NCI-H2081 (cell line): ENCODE measurements at regions not wholly inside any gene's neighbourhood (a gene's known extent, or its start where the extent isn't known, plus 50 kb on each side); places are given as distances from the start of the nearest gene placed in this dataset.
"Not testable (repeated sequence)": the region's sequence is repeated elsewhere in the genome, so short reads cannot be mapped to it uniquely, and the experiment has no call there.

ENCODE experiments used
- DNase-seq, 2 experiments: peaks; one replicate each; lab custom pipeline; 2025; lab: John Stamatoyannopoulos, UW

DNA sequence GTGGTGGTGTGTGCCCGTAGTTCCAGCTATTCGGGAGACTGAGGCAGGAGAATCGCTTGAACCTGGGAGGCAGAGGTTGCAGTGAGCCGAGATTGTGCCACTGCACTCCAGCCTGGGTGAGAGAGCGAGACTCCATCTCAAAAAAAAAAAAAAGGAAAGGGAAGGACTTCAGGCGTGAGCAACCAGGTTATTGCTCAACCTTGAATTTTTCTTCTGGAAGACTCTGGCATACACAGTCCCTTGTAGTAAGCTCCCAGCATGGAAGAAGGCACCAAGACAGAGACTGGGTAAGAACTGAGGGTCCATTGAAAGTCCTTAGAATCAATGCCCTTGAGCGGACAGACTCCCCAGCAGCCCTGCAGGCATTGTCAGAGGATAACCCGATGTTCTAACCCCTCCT, 75.0 kb downstream of the C9orf50 start:
- DNase-seq, result not testable (repeated sequence)

DNA sequence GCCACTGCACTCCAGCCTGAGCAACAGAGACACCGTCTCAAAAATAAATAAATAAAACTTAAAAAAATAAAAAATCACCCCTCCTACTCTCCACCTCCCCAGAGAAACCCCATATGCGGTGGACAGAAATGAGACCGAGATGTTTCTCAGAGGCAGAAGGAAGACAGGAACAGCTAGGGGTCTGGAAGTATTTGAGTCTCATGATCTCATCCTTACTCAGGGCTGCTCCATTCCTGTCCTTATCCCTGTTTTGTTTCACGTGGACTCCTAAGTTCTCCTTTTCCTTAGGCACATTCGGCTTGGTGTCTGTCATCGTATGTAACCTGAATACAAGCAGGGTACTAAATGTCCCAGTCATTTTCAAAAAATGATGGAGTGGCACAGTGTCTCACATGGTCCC, 76.1 kb downstream of the C9orf50 start:
- no peak for DNase-seq

DNA sequence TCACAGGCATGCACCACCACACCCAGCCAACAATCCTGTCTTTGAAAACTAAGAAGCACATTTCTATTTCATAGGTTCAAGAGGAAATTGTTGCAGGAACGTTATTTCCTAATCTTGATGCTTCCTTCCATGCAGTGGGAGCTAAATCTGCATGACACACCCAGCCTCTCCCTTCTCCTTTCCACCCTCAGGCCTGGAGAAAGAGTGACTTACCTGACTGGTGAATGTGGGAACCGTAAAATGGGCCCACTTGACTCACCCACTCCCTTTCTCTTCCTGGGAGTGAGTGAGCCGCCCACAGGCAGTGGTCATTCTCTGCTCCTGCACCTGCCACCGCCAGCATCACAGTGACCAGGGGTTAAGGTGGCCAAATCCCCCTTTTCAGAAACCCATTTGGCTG, 78.2 kb downstream of the C9orf50 start:
- no peak for DNase-seq

GRCh38 chr9:129541270-129541669, 79.6 kb downstream of the C9orf50 start:
- no peak for DNase-seq

- no peak for DNase-seq
These were observed 81.5 kb downstream of the C9orf50 start for GRCh38 chr9:129539446-129539845.

DNA sequence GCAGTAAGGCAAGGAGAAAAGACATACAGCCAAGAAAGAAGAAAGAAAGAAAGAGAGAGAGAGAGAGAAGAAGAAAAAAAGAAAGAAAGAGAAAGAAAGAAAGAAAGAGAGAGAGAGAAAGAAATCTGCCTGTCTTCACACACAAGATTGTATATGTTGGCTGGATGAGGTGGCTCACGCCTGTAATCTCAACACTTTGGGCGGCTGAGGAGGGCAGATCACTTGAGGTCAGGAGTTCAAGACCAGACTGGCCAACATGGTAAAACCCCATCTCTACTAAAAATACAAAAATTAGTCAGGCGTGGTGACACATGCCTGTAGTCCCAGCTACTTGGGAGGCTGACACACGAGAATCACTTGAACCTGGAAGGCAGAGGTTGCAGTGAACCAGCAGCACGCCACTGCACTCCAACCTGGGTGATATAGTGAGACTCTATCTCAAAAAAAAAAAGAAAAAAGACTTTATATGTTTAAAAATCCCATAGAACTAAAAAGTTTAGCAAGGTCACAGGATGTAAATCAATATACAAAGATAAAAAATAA, 89.0 kb downstream of the C9orf50 start:
- DNase-seq, result not testable (repeated sequence)

GRCh38 chr9:129527955-129528354, 92.9 kb downstream of the C9orf50 start:
- DNase-seq, result not testable (repeated sequence)

GRCh38 chr9:129525656-129526196, 95.2 kb downstream of the C9orf50 start:
- DNase-seq, result no peak

DNA sequence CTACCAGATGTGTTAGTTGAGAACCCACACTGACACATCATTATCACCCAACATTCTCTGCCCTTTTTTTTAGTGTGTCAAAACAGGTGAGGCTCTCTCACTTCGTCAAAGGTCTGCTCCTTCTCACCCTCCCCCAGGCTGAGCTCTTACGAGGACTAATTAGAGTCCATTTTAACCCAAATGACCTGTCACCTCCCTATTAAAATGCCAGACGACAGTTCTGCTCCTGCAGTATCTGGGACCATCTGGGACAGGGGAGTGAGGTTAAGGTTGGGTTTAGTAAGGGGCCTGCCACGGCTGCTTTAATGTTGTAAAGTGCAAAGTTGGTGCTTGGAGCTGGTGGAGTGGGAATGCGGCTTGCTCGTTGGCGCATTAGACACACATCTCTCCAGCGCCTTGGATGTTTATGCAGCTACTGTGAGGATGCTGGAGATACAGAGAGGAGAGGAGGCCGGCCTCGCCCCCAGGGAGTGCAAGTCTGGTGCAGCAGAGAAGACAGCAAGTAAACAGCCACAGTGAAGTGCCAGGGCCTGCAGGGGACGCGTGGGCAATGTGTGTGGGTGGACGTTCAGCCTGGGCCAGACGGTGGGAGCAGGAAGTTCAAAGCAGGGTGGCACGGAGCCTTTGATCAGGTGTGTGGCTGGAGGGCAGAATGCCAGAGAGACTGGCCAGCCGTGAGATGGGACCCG, 96.2 kb downstream of the C9orf50 start:
- DNase-seq, result no peak

- DNase-seq, result no peak
These were observed 96.8 kb downstream of the C9orf50 start for GRCh38 chr9:129523943-129524581.

DNA sequence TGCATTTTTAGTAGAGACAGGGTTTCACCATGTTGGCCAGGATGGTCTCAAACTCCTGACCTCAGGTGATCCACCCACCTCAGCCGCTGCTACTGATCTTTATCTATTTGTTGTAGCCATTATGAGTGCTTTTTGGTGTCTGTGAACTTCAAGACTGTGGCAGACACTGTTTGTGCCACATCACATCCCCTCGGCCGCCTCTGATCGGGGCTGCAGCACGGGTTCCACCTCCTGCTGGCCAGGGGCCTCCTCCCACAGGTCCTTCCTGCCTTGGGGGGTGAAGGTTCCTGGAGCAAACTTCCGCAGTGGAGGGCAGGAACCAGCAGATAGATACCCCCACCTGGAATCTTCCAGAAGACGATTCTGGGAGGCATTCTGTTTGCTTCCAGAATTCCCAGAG, 98.5 kb downstream of the C9orf50 start:
- no peak for DNase-seq

DNA sequence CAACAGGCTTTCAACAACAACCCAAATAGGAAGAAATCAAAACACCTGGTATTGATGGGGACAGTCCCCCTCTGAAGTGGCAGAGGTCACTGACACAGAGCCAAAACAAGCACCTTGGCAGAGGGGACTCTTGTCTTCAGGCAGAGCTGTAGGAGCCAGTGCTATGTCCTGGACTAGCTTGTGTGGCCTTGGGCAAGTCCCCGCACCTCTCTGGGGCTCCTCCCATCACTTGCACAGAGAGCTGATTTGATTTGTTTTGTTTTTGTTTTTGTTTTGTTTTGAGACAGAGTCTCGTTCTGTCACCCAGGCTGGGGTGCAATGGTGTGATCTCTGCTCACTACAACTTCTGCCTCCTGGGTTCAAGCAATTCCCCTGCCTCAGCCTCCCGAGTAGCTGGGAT, 100.8 kb downstream of the C9orf50 start:
- no peak for DNase-seq

GRCh38 chr9:129518074-129518473, 102.8 kb downstream of the C9orf50 start:
- DNase-seq, result no peak

GRCh38 chr9:129517006-129517405, 103.9 kb downstream of the C9orf50 start:
- DNase-seq, result no peak

DNA sequence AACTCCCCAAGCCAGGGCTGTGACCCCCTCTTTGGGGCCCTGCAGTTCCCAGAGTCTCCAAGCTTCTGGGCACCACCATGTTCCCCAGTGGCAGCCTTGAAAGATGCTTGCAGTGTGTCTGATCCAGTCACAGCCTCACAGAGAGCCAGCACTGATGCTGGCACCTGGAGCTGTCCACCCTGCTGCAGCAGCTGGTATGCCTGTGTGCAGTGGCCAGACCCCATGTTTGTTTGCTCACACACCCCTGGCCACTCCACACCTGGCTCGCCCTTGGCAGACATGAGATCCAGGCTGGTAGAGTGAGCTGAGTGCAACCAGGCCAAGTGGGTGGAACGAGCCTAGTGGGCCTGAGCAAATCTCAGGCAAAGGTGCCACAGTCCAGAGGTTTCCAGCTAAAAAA, 106.0 kb downstream of the C9orf50 start:
- no peak for DNase-seq

GRCh38 chr9:129514497-129514867, 106.4 kb downstream of the C9orf50 start:
- DNase-seq, result no peak

DNA sequence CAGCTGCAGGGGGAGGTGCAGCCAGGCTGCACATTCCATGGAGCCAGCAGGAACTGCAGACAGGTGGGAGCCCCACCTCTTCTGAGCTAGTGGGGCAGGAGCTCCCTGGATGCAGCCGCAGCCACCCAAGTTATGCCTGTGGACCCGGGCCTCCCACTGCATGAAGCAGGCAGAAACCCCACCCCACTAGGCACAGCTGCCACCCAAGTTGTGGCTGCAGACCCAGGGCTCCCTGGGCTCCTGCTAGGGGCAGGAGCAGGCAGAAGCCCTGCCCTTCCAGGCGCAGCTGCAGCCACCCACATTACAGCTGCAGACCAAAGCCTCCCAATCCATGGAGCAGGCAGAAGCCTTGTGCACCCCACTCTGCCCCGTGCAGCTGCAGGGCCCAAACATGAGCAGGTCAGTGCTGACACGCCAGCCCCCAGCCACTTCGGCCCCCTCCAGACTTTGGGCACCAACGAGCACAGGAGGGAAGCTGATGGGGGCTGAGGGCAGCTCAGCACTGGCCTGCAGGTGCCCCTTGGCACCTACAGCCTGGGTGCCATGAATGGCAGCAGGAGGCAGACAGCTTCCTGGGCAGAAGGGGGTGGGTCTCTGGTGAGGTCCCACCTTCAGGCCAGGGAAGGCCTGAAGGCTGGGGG, 106.9 kb downstream of the C9orf50 start:
- no peak for DNase-seq

DNA sequence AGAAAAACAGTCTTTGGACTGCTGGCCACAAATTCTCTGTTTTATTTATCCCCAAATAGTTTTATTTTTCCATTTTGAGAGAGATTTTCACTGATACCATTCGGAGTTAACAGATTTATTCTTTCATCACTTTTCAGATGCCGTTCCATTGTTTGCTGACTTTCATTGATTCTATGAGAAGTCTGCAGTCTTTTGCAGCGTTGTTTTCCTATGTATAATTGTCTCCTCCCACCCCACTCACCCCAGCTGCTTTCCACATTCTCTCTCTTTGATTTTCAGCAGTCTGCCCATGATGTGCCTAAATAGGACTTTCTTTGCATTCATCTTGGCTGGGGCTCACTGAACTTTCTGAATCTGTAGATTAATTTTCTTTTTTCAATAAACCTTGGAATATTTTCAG, 107.6 kb downstream of the C9orf50 start:
- DNase-seq, result no peak

DNA sequence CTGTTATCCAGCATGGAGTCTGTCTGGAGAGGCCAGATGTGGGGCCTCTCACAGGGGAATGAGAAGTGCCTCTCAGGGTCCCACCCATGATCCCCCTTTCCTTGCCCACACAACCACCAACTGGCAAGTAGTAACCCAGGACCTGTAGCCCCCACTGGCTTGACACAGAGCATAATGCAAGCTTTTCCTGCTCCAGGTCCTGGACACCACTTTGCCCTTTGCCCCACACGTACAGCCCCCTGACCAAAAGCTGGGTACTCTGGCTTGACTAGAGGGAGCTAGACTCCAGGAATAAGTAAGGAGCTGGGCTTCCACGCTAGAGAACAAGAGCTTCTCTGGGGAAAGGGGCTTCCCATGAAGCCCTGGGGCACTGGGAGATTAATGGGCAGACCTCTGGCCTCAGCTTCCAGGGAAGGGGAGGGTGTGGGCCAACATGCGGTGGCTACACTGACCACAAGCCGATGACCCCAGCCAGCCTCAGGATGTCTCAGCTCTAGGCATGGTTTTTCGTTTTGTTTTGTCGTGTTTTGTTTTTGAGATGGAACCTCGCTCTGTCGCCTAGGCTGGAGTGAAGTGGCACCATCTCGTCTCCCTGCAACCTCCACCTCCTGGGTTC, 109.5 kb downstream of the C9orf50 start:
- no peak for DNase-seq

DNA sequence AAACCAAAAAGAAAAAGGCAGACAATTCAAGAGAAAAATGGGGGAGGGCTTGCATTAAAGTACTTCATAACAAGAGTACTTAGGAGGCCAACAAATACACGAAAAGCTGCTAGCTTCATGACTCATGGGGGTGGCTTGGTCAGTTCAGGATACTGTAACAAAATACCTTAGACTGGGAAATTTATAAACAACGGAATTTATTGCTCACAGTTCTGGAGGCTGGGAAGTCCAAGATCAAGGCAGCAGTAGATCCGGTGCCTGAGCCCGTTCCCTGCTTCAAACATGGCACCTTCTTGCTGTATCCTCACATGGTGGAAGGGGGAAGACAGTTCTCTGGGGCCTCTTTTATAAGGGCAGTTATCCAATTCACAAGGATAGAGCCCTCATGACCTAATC, 111.4 kb downstream of the C9orf50 start:
- no peak for DNase-seq

DNA sequence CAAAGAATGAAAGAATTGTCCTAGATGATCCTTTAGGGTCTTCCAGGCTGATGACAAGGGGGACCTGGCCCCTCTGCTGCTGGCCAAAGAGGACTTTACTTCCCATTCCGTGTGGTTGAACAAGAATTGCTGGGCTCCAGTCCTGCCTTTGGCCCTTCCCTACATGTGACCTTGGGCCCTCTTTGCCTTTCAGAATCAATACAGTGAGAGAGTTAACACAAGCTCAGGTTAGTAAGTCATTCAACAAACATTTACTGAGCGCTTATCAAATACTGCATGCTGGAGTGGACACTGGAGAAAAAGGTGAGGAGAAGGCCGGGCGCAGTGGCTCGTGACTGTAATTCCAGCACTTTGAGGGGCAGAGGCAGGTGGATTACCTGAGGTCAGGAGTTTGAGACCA, 113.1 kb downstream of the C9orf50 start:
- no peak for DNase-seq

DNA sequence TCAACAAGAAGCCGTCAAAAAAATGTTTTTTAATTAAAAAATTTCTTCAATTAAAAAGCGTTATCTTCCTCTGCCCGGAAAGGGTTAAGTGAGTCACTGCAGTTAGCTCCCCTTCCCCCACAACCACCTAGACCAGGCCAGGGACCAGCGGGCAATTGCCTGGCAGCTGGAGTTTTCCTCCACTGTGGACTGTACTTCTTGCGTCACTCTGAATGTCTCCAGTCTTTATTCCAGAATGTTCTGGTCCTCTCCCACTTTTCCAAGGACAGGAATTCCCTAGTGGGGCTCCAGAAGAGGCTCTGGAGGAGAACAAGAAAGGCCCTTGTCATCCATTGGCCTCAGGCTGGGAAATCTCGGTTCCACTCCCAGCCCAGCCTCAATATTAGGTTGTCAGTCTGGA, 114.0 kb downstream of the C9orf50 start:
- no peak for DNase-seq

- no peak for DNase-seq
These were observed 114.9 kb downstream of the C9orf50 start for GRCh38 chr9:129506041-129506440.
